ENCODE measurements at regions not wholly inside any gene's neighbourhood (a gene's known extent, or its start where the extent isn't known, plus 50 kb on each side); places are given as distances from the start of the nearest gene placed in this dataset.

- ChIA-PET CTCF (interaction anchor here (1.2 to 1.5 kb wide), 2 partner anchors 25 to 26 kb away, joined by 3 read pairs; no protein-coding TSS in a partner anchor), POLR2A (no interaction called here)
- no peak overlapping the region for H3K27ac Mint-ChIP-seq
- no peaks in the 10 kb centered on the region for H3K9me3 Mint-ChIP-seq (ENCODE audit: low read depth)
- no peaks in the 10 kb centered on the region for H3K4me1 Mint-ChIP-seq
- intact Hi-C loops (cut with DNase I, micrococcal nuclease), result no loop called here
- H3K4me3 Mint-ChIP-seq, result no peak overlapping the region
- peaks cover 15% of the 10 kb centered on the region for H3K27me3 Mint-ChIP-seq
- H3K36me3 Mint-ChIP-seq (ENCODE audit: low read depth), result no peaks in the 10 kb centered on the region
- ATAC-seq, result no peak
- DNase-seq, result no peak
These were observed 57.3 kb upstream of the MET start for GRCh38 chr7:116614499-116615262.

- Mint-ChIP-seq H3K4me1 (no peaks in the 10 kb centered on the region), H3K36me3 (ENCODE audit: low read depth) (peaks cover 3% of the 10 kb centered on the region), H3K4me3 (no peak overlapping the region), H3K27ac (no peak overlapping the region), H3K9me3 (ENCODE audit: low read depth) (peaks cover 10% of the 10 kb centered on the region), H3K27me3 (peaks cover 14% of the 10 kb centered on the region)
- ChIA-PET POLR2A (no interaction called here), CTCF (no interaction called here)
- intact Hi-C loops (cut with DNase I, micrococcal nuclease), result no loop called here
- DNase-seq (no peak), ATAC-seq (no peak)
These were observed 55.4 kb upstream of the MET start for GRCh38 chr7:116616555-116617059.

GRCh38 chr7:116617878-116618277 lies 54.1 kb upstream of the MET start:
- no peak overlapping the region for H3K4me3 Mint-ChIP-seq
- no peaks in the 10 kb centered on the region for H3K4me1 Mint-ChIP-seq
- ChIA-PET CTCF (no interaction called here), POLR2A (no interaction called here)
- H3K9me3 Mint-ChIP-seq (ENCODE audit: low read depth), result peaks cover 10% of the 10 kb centered on the region
- no peak overlapping the region for H3K27ac Mint-ChIP-seq
- peaks cover 15% of the 10 kb centered on the region for H3K27me3 Mint-ChIP-seq
- peaks cover 3% of the 10 kb centered on the region for H3K36me3 Mint-ChIP-seq (ENCODE audit: low read depth)
- intact Hi-C loops (cut with DNase I, micrococcal nuclease), result no loop called here
- DNase-seq (no peak), ATAC-seq (no peak)

- CTCF ChIA-PET, result no interaction called here
- Mint-ChIP-seq H3K27ac (no peak overlapping the region), H3K27me3 (peaks cover 13% of the 10 kb centered on the region), H3K9me3 (ENCODE audit: low read depth) (peaks cover 10% of the 10 kb centered on the region), H3K36me3 (ENCODE audit: low read depth) (peaks cover 3% of the 10 kb centered on the region), H3K4me3 (no peak overlapping the region), H3K4me1 (no peaks in the 10 kb centered on the region)
- intact Hi-C loops (cut with DNase I, micrococcal nuclease), result no loop called here
- DNase-seq (no peak), ATAC-seq (no peak)
- POLR2A ChIA-PET, result no interaction called here
These were observed 53.5 kb upstream of the MET start for GRCh38 chr7:116618338-116619128.

- intact Hi-C loops (cut with DNase I, micrococcal nuclease), result no loop called here
- no peak for DNase-seq
- Mint-ChIP-seq H3K36me3 (ENCODE audit: low read depth) (peaks cover 3% of the 10 kb centered on the region), H3K27me3 (peaks cover 18% of the 10 kb centered on the region), H3K9me3 (ENCODE audit: low read depth) (peaks cover 10% of the 10 kb centered on the region), H3K4me1 (no peaks in the 10 kb centered on the region), H3K27ac (no peak overlapping the region), H3K4me3 (no peak overlapping the region)
- ChIA-PET CTCF (no interaction called here), POLR2A (no interaction called here)
- ATAC-seq, result no peak
These were observed 50.3 kb upstream of the MET start for GRCh38 chr7:116621649-116622048.

All from activated CD4-positive, alpha-beta T cell treated with anti-CD3 and anti-CD28 coated beads for 36 hours (primary cell).